Progenitor cell of endocrine pancreas (in vitro differentiated cells): ENCODE measurements at regions not wholly inside any gene's neighbourhood (a gene's known extent, or its start where the extent isn't known, plus 50 kb on each side); places are given as distances from the start of the nearest gene placed in this dataset.

ENCODE experiments used
- DNase-seq: peaks from one replicate; pipeline ENCODE4 v3.0.0; 2021; ENCODE audit warnings: low spot score; ENCODE audit not compliant: unreplicated experiment
- H3K27ac Mint-ChIP-seq: 2 replicates; pipeline ENCODE4 v1.8.0; 2021; ENCODE audit warnings: mild to moderate bottlenecking, moderate library complexity, mixed read lengths
- H3K27me3 Mint-ChIP-seq: 2 replicates; pipeline ENCODE4 v1.8.0; 2021; ENCODE audit warnings: mixed read lengths
- H3K36me3 Mint-ChIP-seq: 2 replicates; pipeline ENCODE4 v1.8.0; 2022; ENCODE audit warnings: mixed read lengths; ENCODE audit not compliant: insufficient read depth
- H3K4me1 Mint-ChIP-seq: 2 replicates; pipeline ENCODE4 v1.8.0; 2021; ENCODE audit warnings: low read depth, mixed read lengths
- H3K4me3 Mint-ChIP-seq: 2 replicates; pipeline ENCODE4 v1.8.0; 2021; ENCODE audit warnings: low read depth, mild to moderate bottlenecking, moderate library complexity, mixed read lengths
- H3K9me3 Mint-ChIP-seq: 2 replicates; pipeline ENCODE4 v1.8.0; 2021; ENCODE audit warnings: low read depth, mixed read lengths
- TF ChIP-seq, protein P1 (sequence below): fragments of 200-600 bp; sonication (generic); IDR thresholded peaks from one replicate; pipeline ENCODE4 v1.5.0; 2021; ENCODE audit warnings: antibody characterized with exemption, mild to moderate bottlenecking; ENCODE audit not compliant: unreplicated experiment

GRCh38 chr2:217440000-217440399, 562.8 kb downstream of the TNS1 start:
- no peak for DNase-seq
- Mint-ChIP-seq H3K27ac (no peak overlapping the region), H3K27me3 (no peaks in the 10 kb centered on the region)

DNA sequence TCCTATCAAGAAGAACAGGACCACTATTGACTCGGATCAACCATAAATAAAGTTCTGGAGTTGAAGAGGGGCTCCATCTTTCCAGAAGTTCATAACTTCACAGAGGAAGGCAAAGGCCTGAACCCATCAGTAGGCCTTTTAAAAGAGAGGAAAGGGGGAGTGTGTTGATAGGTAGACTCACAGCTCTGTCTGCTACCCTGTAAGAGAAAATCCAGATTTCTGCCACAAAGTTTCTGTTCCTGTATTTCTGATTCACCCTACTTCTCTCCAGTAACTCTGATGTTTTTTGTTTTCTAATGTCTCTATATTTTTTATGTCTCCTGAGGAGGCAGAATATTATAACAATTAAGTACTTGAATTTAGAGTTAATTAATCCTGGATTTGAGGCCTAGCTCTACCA, 564.0 kb downstream of the TNS1 start:
- Mint-ChIP-seq H3K27ac (no peak overlapping the region), H3K27me3 (no peaks in the 10 kb centered on the region), H3K4me3 (no peak overlapping the region), H3K4me1 (peaks cover 30% of the 10 kb centered on the region), H3K36me3 (no peaks in the 10 kb centered on the region), H3K9me3 (peaks cover 7% of the 10 kb centered on the region)
- no peak for DNase-seq
- TF ChIP-seq, protein P1, sequence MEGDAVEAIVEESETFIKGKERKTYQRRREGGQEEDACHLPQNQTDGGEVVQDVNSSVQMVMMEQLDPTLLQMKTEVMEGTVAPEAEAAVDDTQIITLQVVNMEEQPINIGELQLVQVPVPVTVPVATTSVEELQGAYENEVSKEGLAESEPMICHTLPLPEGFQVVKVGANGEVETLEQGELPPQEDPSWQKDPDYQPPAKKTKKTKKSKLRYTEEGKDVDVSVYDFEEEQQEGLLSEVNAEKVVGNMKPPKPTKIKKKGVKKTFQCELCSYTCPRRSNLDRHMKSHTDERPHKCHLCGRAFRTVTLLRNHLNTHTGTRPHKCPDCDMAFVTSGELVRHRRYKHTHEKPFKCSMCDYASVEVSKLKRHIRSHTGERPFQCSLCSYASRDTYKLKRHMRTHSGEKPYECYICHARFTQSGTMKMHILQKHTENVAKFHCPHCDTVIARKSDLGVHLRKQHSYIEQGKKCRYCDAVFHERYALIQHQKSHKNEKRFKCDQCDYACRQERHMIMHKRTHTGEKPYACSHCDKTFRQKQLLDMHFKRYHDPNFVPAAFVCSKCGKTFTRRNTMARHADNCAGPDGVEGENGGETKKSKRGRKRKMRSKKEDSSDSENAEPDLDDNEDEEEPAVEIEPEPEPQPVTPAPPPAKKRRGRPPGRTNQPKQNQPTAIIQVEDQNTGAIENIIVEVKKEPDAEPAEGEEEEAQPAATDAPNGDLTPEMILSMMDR, result no peak

More at GRCh38 chr2:217440000-217440399, 562.8 kb downstream of the TNS1 start:
- Mint-ChIP-seq H3K9me3 (peaks cover 7% of the 10 kb centered on the region), H3K4me3 (no peak overlapping the region), H3K36me3 (no peaks in the 10 kb centered on the region), H3K4me1 (peaks cover 20% of the 10 kb centered on the region)
- TF ChIP-seq, protein P1, result no peak

- no peak overlapping the region for H3K27ac Mint-ChIP-seq
- no peaks in the 10 kb centered on the region for H3K27me3 Mint-ChIP-seq
- TF ChIP-seq, protein P1, result no peak
- DNase-seq, result no peak
- H3K36me3 Mint-ChIP-seq, result no peaks in the 10 kb centered on the region
- no peak overlapping the region for H3K4me3 Mint-ChIP-seq
- peaks cover 1% of the 10 kb centered on the region for H3K9me3 Mint-ChIP-seq
- peaks cover 36% of the 10 kb centered on the region for H3K4me1 Mint-ChIP-seq
These were observed 564.7 kb downstream of the TNS1 start for GRCh38 chr2:217438136-217438535.

DNA sequence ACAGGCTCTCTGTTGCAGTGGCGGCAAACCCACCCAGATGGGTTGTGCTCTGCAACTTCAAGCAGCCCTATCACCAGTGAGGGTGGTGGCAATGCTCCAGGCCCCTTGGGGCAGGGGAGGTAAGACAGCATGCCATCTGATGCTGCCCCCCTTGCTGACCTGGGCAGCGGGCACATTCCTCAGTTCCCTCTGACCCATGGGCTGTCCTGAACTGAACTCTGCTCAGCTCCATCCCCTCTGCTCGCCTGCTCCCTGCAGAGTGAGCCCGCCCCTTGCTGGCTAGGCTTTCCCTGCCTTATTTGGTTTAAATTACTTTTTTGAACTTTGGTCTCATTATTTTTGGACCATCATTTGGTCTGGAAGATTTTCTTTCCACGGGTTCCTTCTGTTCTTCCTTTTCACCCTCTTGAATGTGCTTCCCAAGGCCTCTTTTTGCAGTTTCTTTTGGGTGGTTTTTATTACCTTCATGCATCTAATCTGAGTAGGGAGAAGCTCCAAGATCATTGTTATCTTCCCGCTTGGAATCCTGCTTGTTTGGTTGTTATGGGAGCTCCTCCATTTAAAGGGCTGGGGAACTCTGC, 565.4 kb downstream of the TNS1 start:
- Mint-ChIP-seq H3K9me3 (no peaks in the 10 kb centered on the region), H3K4me1 (peaks cover 36% of the 10 kb centered on the region), H3K4me3 (no peak overlapping the region), H3K27me3 (no peaks in the 10 kb centered on the region), H3K36me3 (no peaks in the 10 kb centered on the region), H3K27ac (peak overlapping the region; percentile 18)
- TF ChIP-seq, protein P1, result no peak
- DNase-seq, result no peak

GRCh38 chr2:217436386-217436785, 566.4 kb downstream of the TNS1 start:
- no peaks in the 10 kb centered on the region for H3K27me3 Mint-ChIP-seq
- no peak overlapping the region for H3K4me3 Mint-ChIP-seq
- H3K27ac Mint-ChIP-seq, result peak overlapping the region; percentile 30
- H3K9me3 Mint-ChIP-seq, result no peaks in the 10 kb centered on the region
- TF ChIP-seq, protein P1, result no peak
- no peak for DNase-seq
- no peaks in the 10 kb centered on the region for H3K36me3 Mint-ChIP-seq
- H3K4me1 Mint-ChIP-seq, result peaks cover 40% of the 10 kb centered on the region
